ENCODE measurements at regions not wholly inside any gene's neighbourhood (a gene's known extent, or its start where the extent isn't known, plus 50 kb on each side); places are given as distances from the start of the nearest gene placed in this dataset.

DNA sequence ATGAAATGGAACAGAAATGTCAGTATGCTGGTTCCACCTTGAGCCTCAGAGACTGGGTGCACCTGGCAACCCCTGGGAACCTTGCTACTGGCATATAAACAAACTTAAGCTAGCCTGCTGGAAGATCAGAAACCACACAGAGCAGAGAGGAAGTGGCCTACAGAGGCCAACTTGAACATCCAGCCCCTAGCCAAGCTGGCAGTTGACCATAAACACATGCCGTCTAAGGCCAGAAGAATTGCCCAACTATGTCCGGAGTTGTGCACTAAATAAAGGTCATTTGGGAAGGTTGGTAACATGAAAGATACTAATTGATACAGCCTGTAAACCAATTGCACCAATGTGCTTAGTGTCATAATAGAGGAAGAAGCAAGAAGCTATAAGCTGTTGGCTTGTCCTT is 266.6 kb upstream of the BTBD3 start:
- Histone ChIP-seq H3K36me3 (no peaks in the 10 kb centered on the region), H3K27ac (no peak overlapping the region), H3K4me3 (no peak overlapping the region), H3K27me3 (no peaks in the 10 kb centered on the region), H3K4me1 (no peaks in the 10 kb centered on the region), H3K9me3 (no peaks in the 10 kb centered on the region)
- TF ChIP-seq, protein P1, sequence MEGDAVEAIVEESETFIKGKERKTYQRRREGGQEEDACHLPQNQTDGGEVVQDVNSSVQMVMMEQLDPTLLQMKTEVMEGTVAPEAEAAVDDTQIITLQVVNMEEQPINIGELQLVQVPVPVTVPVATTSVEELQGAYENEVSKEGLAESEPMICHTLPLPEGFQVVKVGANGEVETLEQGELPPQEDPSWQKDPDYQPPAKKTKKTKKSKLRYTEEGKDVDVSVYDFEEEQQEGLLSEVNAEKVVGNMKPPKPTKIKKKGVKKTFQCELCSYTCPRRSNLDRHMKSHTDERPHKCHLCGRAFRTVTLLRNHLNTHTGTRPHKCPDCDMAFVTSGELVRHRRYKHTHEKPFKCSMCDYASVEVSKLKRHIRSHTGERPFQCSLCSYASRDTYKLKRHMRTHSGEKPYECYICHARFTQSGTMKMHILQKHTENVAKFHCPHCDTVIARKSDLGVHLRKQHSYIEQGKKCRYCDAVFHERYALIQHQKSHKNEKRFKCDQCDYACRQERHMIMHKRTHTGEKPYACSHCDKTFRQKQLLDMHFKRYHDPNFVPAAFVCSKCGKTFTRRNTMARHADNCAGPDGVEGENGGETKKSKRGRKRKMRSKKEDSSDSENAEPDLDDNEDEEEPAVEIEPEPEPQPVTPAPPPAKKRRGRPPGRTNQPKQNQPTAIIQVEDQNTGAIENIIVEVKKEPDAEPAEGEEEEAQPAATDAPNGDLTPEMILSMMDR (IDR thresholded peaks at IDR 0.05): no peak
- ATAC-seq: no peak
- WGBS, 4 donors: 68 to 82% (median 79%) methylated on average over 2 of the region's 2 CpGs
- no peak for DNase-seq
- intact Hi-C loops (cut with DNase I): loop anchor here in 1 of 10 donors (10.0 kb wide), 1 partner anchor 1444 kb away; no protein-coding TSS in a partner anchor

DNA sequence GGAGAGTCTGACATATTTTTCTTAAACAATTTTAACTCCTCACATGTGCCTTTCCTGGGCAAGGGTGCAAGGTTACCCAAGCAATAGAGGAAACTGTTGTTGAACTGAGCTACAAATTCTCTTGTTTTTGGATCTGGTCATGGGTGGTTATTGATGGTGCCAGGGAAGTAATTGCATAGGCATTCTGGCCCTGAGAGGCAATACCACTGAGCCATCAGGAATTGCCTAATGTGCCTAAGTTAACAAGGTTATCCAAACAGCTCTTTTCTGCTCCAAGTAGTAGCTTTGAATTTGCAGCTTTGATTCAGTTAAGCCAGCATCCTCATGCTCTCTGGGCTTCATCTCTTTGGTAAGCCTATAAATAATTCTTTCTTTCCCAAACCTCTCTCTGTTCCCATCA is 266.0 kb upstream of the BTBD3 start:
- no peak for DNase-seq
- TF ChIP-seq POLR2A (IDR thresholded peaks at IDR 0.05): no peak
- no peak for ATAC-seq
- intact Hi-C loops (cut with DNase I): loop anchor here in 1 of 10 donors (10.0 kb wide), 1 partner anchor 1443 kb away; no protein-coding TSS in a partner anchor
- no peaks in the 10 kb centered on the region for H3K9me3 ChIP-seq
- no peaks in the 10 kb centered on the region for H3K27me3 ChIP-seq
- no peaks in the 10 kb centered on the region for H3K36me3 ChIP-seq
- H3K27ac ChIP-seq: no peak overlapping the region
- no peak overlapping the region for H3K4me3 ChIP-seq
- no peaks in the 10 kb centered on the region for H3K4me1 ChIP-seq

DNA sequence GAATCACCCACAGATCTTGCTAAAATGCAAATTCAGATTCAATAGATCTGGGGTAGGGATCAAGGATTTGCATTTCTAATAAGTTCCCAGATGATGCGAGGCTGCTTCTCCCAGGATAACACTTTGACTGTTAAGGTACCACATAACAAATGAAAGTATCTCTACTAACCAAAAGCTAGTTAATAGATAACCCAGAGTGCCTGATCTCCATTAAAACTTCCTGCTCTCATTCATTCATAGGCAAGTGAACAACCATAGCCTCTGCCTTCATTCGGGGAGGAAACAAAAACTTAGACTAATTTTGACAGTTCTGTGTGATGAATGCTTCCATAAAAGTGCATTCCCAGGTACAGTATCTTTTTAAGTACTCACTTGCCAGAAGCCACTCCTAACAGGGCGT is 265.6 kb upstream of the BTBD3 start:
- no peak for ATAC-seq
- 57 to 70% (median 65%) methylated on average over 3 of the region's 3 CpGs for WGBS, 4 donors

DNA sequence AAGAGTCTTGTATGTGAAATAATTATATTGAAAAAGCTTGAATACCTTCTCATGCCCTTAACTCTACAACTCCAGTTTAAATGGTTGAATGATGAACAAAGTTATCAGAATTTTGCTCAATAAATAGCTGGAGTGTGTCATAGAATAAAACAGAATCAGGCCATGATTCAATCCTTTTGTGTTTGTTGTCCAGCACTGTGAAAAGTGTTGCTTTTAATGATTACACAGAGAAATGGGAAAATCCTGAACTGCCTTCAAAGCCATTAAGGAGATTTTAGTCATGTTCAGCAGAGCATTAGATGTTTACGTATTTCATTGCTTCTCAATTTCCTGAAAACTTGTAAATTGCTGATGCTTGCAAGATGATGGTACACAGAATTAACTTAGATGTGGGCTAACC is 262.9 kb upstream of the BTBD3 start:
- ATAC-seq: no peak

More for the DNA sequence above, 265.6 kb upstream of the BTBD3 start:
- no peak overlapping the region for H3K4me3 ChIP-seq
- intact Hi-C loops (cut with DNase I): loop anchor here in 1 of 10 donors (10.0 kb wide), 1 partner anchor 1443 kb away; no protein-coding TSS in a partner anchor
- no peaks in the 10 kb centered on the region for H3K27me3 ChIP-seq
- no peaks in the 10 kb centered on the region for H3K4me1 ChIP-seq
- no peak overlapping the region for H3K27ac ChIP-seq
- no peaks in the 10 kb centered on the region for H3K9me3 ChIP-seq
- TF ChIP-seq, protein P1 (IDR thresholded peaks at IDR 0.05): no peak
- no peak for TF ChIP-seq POLR2A (IDR thresholded peaks at IDR 0.05)
- no peaks in the 10 kb centered on the region for H3K36me3 ChIP-seq
- DNase-seq: no peak

More for the DNA sequence above, 262.9 kb upstream of the BTBD3 start:
- H3K27ac ChIP-seq: no peak overlapping the region
- TF ChIP-seq, protein P1 (IDR thresholded peaks at IDR 0.05): no peak
- TF ChIP-seq POLR2A (IDR thresholded peaks at IDR 0.05): no peak
- H3K4me1 ChIP-seq: no peaks in the 10 kb centered on the region
- no peak overlapping the region for H3K4me3 ChIP-seq
- no peak for DNase-seq
- intact Hi-C loops (cut with DNase I): loop anchor here in 1 of 10 donors (10.0 kb wide), 1 partner anchor 1440 kb away; no protein-coding TSS in a partner anchor
- no peaks in the 10 kb centered on the region for H3K36me3 ChIP-seq
- H3K9me3 ChIP-seq: peaks cover 0 to 2% (median 0%) of the 10 kb centered on the region in 12 donors
- 93 to 97% (median 95%) methylated on average over 1 of the region's 1 CpG for WGBS, 4 donors
- no peaks in the 10 kb centered on the region for H3K27me3 ChIP-seq
